Tibial nerve (tissue), 4 donors: ENCODE measurements at regions not wholly inside any gene's neighbourhood (a gene's known extent, or its start where the extent isn't known, plus 50 kb on each side); places are given as distances from the start of the nearest gene placed in this dataset.

Experiments
- DNase-seq, 2 donors: peaks; one replicate each; pipeline ENCODE4 v3.0.0-alpha.2; 2019; ENCODE audit warnings: low spot score in 2 of 2
- H3K27ac ChIP-seq, 4 donors: fragments of 200-600 bp; sonication (generic) in 3 of 4; one replicate each; pipeline ENCODE4 v1.5.1; 2017 to 2019; ENCODE audit warnings: mild to moderate bottlenecking in 1 of 4
- H3K27me3 ChIP-seq, 2 donors: fragments of 200-600 bp; sonication (generic) in 1 of 2; one replicate each; pipeline versions ENCODE4 v1.5.1 to v1.6.0; 2017 to 2019
- H3K36me3 ChIP-seq, 3 donors: fragments of 200-600 bp; sonication (generic); one replicate each; pipeline ENCODE4 v1.5.1; 2018 to 2019
- H3K4me1 ChIP-seq, 4 donors: fragments of 200-600 bp; sonication (generic) in 3 of 4; one replicate each; pipeline ENCODE4 v1.5.1; 2017 to 2019
- H3K4me3 ChIP-seq, 4 donors: fragments of 200-600 bp; sonication (generic) in 3 of 4; one replicate each; pipeline ENCODE4 v1.5.1; 2017 to 2019; ENCODE audit warnings: mild to moderate bottlenecking in 1 of 4, moderate library complexity in 1 of 4
- H3K9me3 ChIP-seq, 4 donors: fragments of 200-600 bp; sonication (generic) in 3 of 4; one replicate each; pipeline ENCODE4 v1.5.1; 2017 to 2019
- CTCF ChIP-seq, 5 experiments: fragments of 200-600 bp in 3 of 5; fragments of 450-650 bp in 2 of 5; sonication (generic) in 3 of 5; IDR thresholded peaks; one replicate each; pipeline ENCODE4 v1.5.1; 2016 to 2019; ENCODE audit warnings: antibody characterized with exemption in 5 of 5, mild to moderate bottlenecking in 3 of 5, moderate library complexity in 2 of 5
- EP300 ChIP-seq, 2 donors: sonication (generic); formaldehyde crosslinking; IDR thresholded peaks; one replicate each; pipeline ENCODE4 v1.6.1; 2017; ENCODE audit warnings: antibody characterized with exemption in 2 of 2, mild to moderate bottlenecking in 1 of 2
- POLR2A ChIP-seq, 2 donors: fragments of 450-650 bp; IDR thresholded peaks; one replicate each; pipeline ENCODE4 v1.6.1; 2017; ENCODE audit warnings: antibody characterized with exemption in 2 of 2, mild to moderate bottlenecking in 2 of 2, moderate library complexity in 2 of 2
- WGBS, 2 donors: methylation state at CpG; one replicate each; pipeline ENCODE4 v1.1.5; 2018; 5-methylcytosine and 5-hydroxymethylcytosine counted together

- Histone ChIP-seq H3K27ac (no peak overlapping the region), H3K36me3 (no peaks in the 10 kb centered on the region), H3K4me3 (no peak overlapping the region), H3K4me1 (no peaks in the 10 kb centered on the region), H3K9me3 (peaks cover 0 to 6% (median 0%) of the 10 kb centered on the region in 4 donors), H3K27me3 (no peaks in the 10 kb centered on the region)
- 72% methylated on average over 4 of the region's 4 CpGs for WGBS, 2 donors
- no peak for DNase-seq
- TF ChIP-seq CTCF (IDR thresholded peaks at IDR 0.05) (no peak), EP300 (IDR thresholded peaks at IDR 0.05) (no peak), POLR2A (IDR thresholded peaks at IDR 0.05) (no peak)
Observed at GRCh38 chr13:40096357-40096901, 441.0 kb downstream of the COG6 start.

GRCh38 chr13:40098246-40098645 lies 442.8 kb downstream of the COG6 start:
- Histone ChIP-seq H3K4me3 (no peak overlapping the region), H3K27ac (no peak overlapping the region), H3K9me3 (peaks cover 0 to 6% (median 0%) of the 10 kb centered on the region in 4 donors), H3K27me3 (no peaks in the 10 kb centered on the region), H3K36me3 (no peaks in the 10 kb centered on the region), H3K4me1 (no peaks in the 10 kb centered on the region)
- WGBS, 2 donors, result 93 to 96% methylated on average over 7 of the region's 7 CpGs
- no peak for DNase-seq
- TF ChIP-seq EP300 (IDR thresholded peaks at IDR 0.05) (no peak), CTCF (IDR thresholded peaks at IDR 0.05) (no peak), POLR2A (IDR thresholded peaks at IDR 0.05) (no peak)

- Histone ChIP-seq H3K4me3 (no peak overlapping the region), H3K27me3 (no peaks in the 10 kb centered on the region), H3K36me3 (no peaks in the 10 kb centered on the region), H3K27ac (no peak overlapping the region), H3K9me3 (peaks cover 0 to 6% (median 0%) of the 10 kb centered on the region in 4 donors), H3K4me1 (no peaks in the 10 kb centered on the region)
- DNase-seq, result no peak
- 88 to 94% methylated on average over 3 of the region's 3 CpGs for WGBS, 2 donors
- no peak for TF ChIP-seq EP300 (IDR thresholded peaks at IDR 0.05)
- no peak for TF ChIP-seq POLR2A (IDR thresholded peaks at IDR 0.05)
- no peak for TF ChIP-seq CTCF (IDR thresholded peaks at IDR 0.05)
Observed at GRCh38 chr13:40101708-40102359, 446.4 kb downstream of the COG6 start.

- H3K27ac ChIP-seq, result no peak overlapping the region
- H3K9me3 ChIP-seq, result peaks cover 0 to 6% (median 0%) of the 10 kb centered on the region in 4 donors
- no peak for DNase-seq
- TF ChIP-seq EP300 (IDR thresholded peaks at IDR 0.05), result no peak
- no peak for TF ChIP-seq POLR2A (IDR thresholded peaks at IDR 0.05)
- no peak for TF ChIP-seq CTCF (IDR thresholded peaks at IDR 0.05)
- H3K27me3 ChIP-seq, result no peaks in the 10 kb centered on the region
- no peak overlapping the region for H3K4me3 ChIP-seq
- 91 to 96% methylated on average over 3 of the region's 3 CpGs for WGBS, 2 donors
- no peaks in the 10 kb centered on the region for H3K36me3 ChIP-seq
- no peaks in the 10 kb centered on the region for H3K4me1 ChIP-seq
Observed at GRCh38 chr13:40102360-40102727, 446.9 kb downstream of the COG6 start.

- Histone ChIP-seq H3K4me1 (no peaks in the 10 kb centered on the region), H3K4me3 (no peak overlapping the region), H3K27ac (no peak overlapping the region), H3K36me3 (no peaks in the 10 kb centered on the region), H3K27me3 (no peaks in the 10 kb centered on the region), H3K9me3 (peaks cover 0 to 6% (median 0%) of the 10 kb centered on the region in 4 donors)
- DNase-seq, result no peak
- WGBS, 2 donors, result 78 to 88% methylated on average over 9 of the region's 9 CpGs
- TF ChIP-seq CTCF (IDR thresholded peaks at IDR 0.05), result no peak
- TF ChIP-seq POLR2A (IDR thresholded peaks at IDR 0.05), result no peak
- no peak for TF ChIP-seq EP300 (IDR thresholded peaks at IDR 0.05)
Observed at GRCh38 chr13:40102854-40103253, 447.4 kb downstream of the COG6 start.
